ENCODE measurements at regions not wholly inside any gene's neighbourhood (a gene's known extent, or its start where the extent isn't known, plus 50 kb on each side); places are given as distances from the start of the nearest gene placed in this dataset.

- ChIA-PET POLR2A (no interaction called here), CTCF (ENCODE audit: low intra/inter-chr PET ratio, low total read pairs) (interaction anchor here (1.4 kb wide), 1 partner anchor 13 kb away, joined by 5 read pairs; no protein-coding TSS in a partner anchor)
- H3K36me3 ChIP-seq (replicated peaks in 1 of 2; ENCODE audit: control insufficient read depth in 1 of 2, insufficient read depth in 2 of 2, low read length in 2 of 2) = no peaks in the 10 kb centered on the region
- no peak overlapping the region for H3K4me3 ChIP-seq (replicated peaks in 1 of 3; ENCODE audit: insufficient read depth in 1 of 3, low read depth in 2 of 3, low read length in 3 of 3)
- ATAC-seq (no peak), DNase-seq (ENCODE audit: low spot score) (no peak), FAIRE-seq (no peak)
- intact Hi-C loops (cut with micrococcal nuclease; ENCODE audit: unreplicated experiment) (no loop called here), in situ Hi-C loops (cut with HindIII; ENCODE audit: extremely low pct_ligation_motif_present, low pct_unique_long_range_greater_than_20kb) (no loop called here)
- WGBS (ENCODE audit: low lambda C conversion rate) = 15% methylated on average over 8 of the region's 11 CpGs
- no peak overlapping the region for H3K27ac ChIP-seq (ENCODE audit: extremely low read length, insufficient read depth, low read length)
- peaks cover 27% of the 10 kb centered on the region for H3K4me1 ChIP-seq (ENCODE audit: insufficient read depth, low read length)
- no peak overlapping the region for H2AFZ ChIP-seq (ENCODE audit: low read length)
- H3K9me3 ChIP-seq (ENCODE audit: low read length) = no peaks in the 10 kb centered on the region
- no peaks in the 10 kb centered on the region for H3K79me2 ChIP-seq (ENCODE audit: insufficient read depth, low read length)
- TF ChIP-seq ZC3H4 (CRISPR knock-in tag; IDR thresholded peaks at IDR 0.05; ENCODE audit: borderline replicate concordance) (no peak), HNF4G (IDR thresholded peaks at IDR 0.05; ENCODE audit: borderline replicate concordance, low read depth, low read length) (no peak), HNF4G (CRISPR knock-in tag; IDR thresholded peaks at IDR 0.05; ENCODE audit: borderline replicate concordance, low read depth) (no peak), GTF2F1 (IDR thresholded peaks at IDR 0.05; ENCODE audit: low read length) (no peak), NR2C2 (CRISPR knock-in tag; IDR thresholded peaks at IDR 0.05; ENCODE audit: borderline replicate concordance) (no peak), SALL2 (CRISPR knock-in tag; IDR thresholded peaks at IDR 0.05) (no peak), ZNF761 (CRISPR knock-in tag; conservative IDR thresholded peaks at IDR 0.05) (no peak), SRY (CRISPR knock-in tag; IDR thresholded peaks at IDR 0.05) (no peak), ZNF75D (CRISPR knock-in tag; IDR thresholded peaks at IDR 0.05; ENCODE audit: borderline replicate concordance) (no peak), SMARCE1 (IDR thresholded peaks at IDR 0.05; ENCODE audit: borderline replicate concordance) (no peak), PRPF4 (IDR thresholded peaks at IDR 0.05; ENCODE audit: low read depth, low read length, poor library complexity, severe bottlenecking) (no peak), ZNF142 (CRISPR knock-in tag; IDR thresholded peaks at IDR 0.05) (no peak), RARA (CRISPR knock-in tag; IDR thresholded peaks at IDR 0.05) (no peak)
- no peak overlapping the region for H3K4me2 ChIP-seq (ENCODE audit: low read depth, low read length)
- peaks cover 0 to 13% of the 10 kb centered on the region in 2 experiments; a peak in 2 of 5 replicates for H3K27me3 ChIP-seq (ENCODE audit: control insufficient read depth in 1 of 2, insufficient read depth in 2 of 2, low read length in 2 of 2)
- no peak overlapping the region for H3K9ac ChIP-seq (ENCODE audit: insufficient read depth, low read depth, low read length)
- no peaks in the 10 kb centered on the region for H4K20me1 ChIP-seq (ENCODE audit: insufficient read depth, low read length)
- BruUV-seq (replicated peaks) = no TSS peak
These were observed 80.9 kb upstream of the RASGRF1 start for GRCh38 chr15:79171320-79172031.

Measured in HepG2 (cell line).